ENCODE measurements at regions not wholly inside any gene's neighbourhood (a gene's known extent, or its start where the extent isn't known, plus 50 kb on each side); places are given as distances from the start of the nearest gene placed in this dataset.

GRCh38 chr5:93209476-93209875 lies 371.5 kb downstream of the NR2F1-AS1 start:
- Histone ChIP-seq H3K4me1 (no peaks in the 10 kb centered on the region), H3K27me3 (ENCODE audit: insufficient read depth in 3 of 3, low read length in 2 of 3) (no peaks in the 10 kb centered on the region), H3K9me3 (no peaks in the 10 kb centered on the region), H3K36me3 (ENCODE audit: insufficient read depth in 1 of 2, low read depth in 1 of 2) (no peaks in the 10 kb centered on the region), H3K4me3 (no peak overlapping the region), H3K27ac (no peak overlapping the region)
- ATAC-seq, result no peak
- TF ChIP-seq CTCF (IDR thresholded peaks at IDR 0.05), result no peak
- WGBS, 3 donors, result 27 to 32% (median 30%) methylated on average over 4 of the region's 4 CpGs
- intact Hi-C loops (cut with DNase I), result no loop called here
- no peak for DNase-seq

- intact Hi-C loops (cut with DNase I), result no loop called here
These were observed 372.8 kb downstream of the NR2F1-AS1 start for GRCh38 chr5:93208141-93208751.

GRCh38 chr5:93206203-93206602 lies 374.8 kb downstream of the NR2F1-AS1 start:
- no peaks in the 10 kb centered on the region for H3K9me3 ChIP-seq
- no peak overlapping the region for H3K27ac ChIP-seq
- H3K4me1 ChIP-seq, result no peaks in the 10 kb centered on the region
- no peak for ATAC-seq
- intact Hi-C loops (cut with DNase I), result no loop called here
- H3K27me3 ChIP-seq (ENCODE audit: insufficient read depth in 3 of 3, low read length in 2 of 3), result no peaks in the 10 kb centered on the region
- WGBS, 3 donors, result 91 to 97% (median 97%) methylated on average over 3 of the region's 3 CpGs
- no peak overlapping the region for H3K4me3 ChIP-seq
- no peak for TF ChIP-seq CTCF (IDR thresholded peaks at IDR 0.05)
- DNase-seq, result no peak
- no peaks in the 10 kb centered on the region for H3K36me3 ChIP-seq (ENCODE audit: insufficient read depth in 1 of 2, low read depth in 1 of 2)

More at GRCh38 chr5:93208141-93208751, 372.8 kb downstream of the NR2F1-AS1 start:
- no peak for ATAC-seq
- Histone ChIP-seq H3K4me1 (no peaks in the 10 kb centered on the region), H3K4me3 (no peak overlapping the region), H3K9me3 (no peaks in the 10 kb centered on the region), H3K36me3 (ENCODE audit: insufficient read depth in 1 of 2, low read depth in 1 of 2) (no peaks in the 10 kb centered on the region), H3K27me3 (ENCODE audit: insufficient read depth in 3 of 3, low read length in 2 of 3) (no peaks in the 10 kb centered on the region), H3K27ac (no peak overlapping the region)
- no peak for TF ChIP-seq CTCF (IDR thresholded peaks at IDR 0.05)
- no peak for DNase-seq
- WGBS, 3 donors, result 56 to 65% (median 63%) methylated on average over 2 of the region's 2 CpGs

- intact Hi-C loops (cut with DNase I), result no loop called here
- H3K9me3 ChIP-seq, result no peaks in the 10 kb centered on the region
- no peak for ATAC-seq
- no peak overlapping the region for H3K4me3 ChIP-seq
- no peak for TF ChIP-seq CTCF (IDR thresholded peaks at IDR 0.05)
- 49 to 69% (median 52%) methylated on average over 5 of the region's 5 CpGs for WGBS, 3 donors
- H3K36me3 ChIP-seq (ENCODE audit: insufficient read depth in 1 of 2, low read depth in 1 of 2), result no peaks in the 10 kb centered on the region
- no peak for DNase-seq
- H3K4me1 ChIP-seq, result no peaks in the 10 kb centered on the region
- H3K27ac ChIP-seq, result no peak overlapping the region
- H3K27me3 ChIP-seq (ENCODE audit: insufficient read depth in 3 of 3, low read length in 2 of 3), result no peaks in the 10 kb centered on the region
These were observed 380.0 kb downstream of the NR2F1-AS1 start for GRCh38 chr5:93201061-93201460.

GRCh38 chr5:93196986-93197385 lies 384.0 kb downstream of the NR2F1-AS1 start:
- TF ChIP-seq CTCF (IDR thresholded peaks at IDR 0.05), result no peak
- ATAC-seq (no peak), DNase-seq (no peak)
- no peak overlapping the region for H3K27ac ChIP-seq
- H3K4me1 ChIP-seq, result no peaks in the 10 kb centered on the region
- intact Hi-C loops (cut with DNase I), result no loop called here
- H3K9me3 ChIP-seq, result no peaks in the 10 kb centered on the region
- H3K27me3 ChIP-seq (ENCODE audit: insufficient read depth in 3 of 3, low read length in 2 of 3), result no peaks in the 10 kb centered on the region
- H3K4me3 ChIP-seq, result no peak overlapping the region
- 48 to 53% (median 51%) methylated on average over 1 of the region's 1 CpG for WGBS, 3 donors
- no peaks in the 10 kb centered on the region for H3K36me3 ChIP-seq (ENCODE audit: insufficient read depth in 1 of 2, low read depth in 1 of 2)
